ENCODE measurements at regions not wholly inside any gene's neighbourhood (a gene's known extent, or its start where the extent isn't known, plus 50 kb on each side); places are given as distances from the start of the nearest gene placed in this dataset.

DNA sequence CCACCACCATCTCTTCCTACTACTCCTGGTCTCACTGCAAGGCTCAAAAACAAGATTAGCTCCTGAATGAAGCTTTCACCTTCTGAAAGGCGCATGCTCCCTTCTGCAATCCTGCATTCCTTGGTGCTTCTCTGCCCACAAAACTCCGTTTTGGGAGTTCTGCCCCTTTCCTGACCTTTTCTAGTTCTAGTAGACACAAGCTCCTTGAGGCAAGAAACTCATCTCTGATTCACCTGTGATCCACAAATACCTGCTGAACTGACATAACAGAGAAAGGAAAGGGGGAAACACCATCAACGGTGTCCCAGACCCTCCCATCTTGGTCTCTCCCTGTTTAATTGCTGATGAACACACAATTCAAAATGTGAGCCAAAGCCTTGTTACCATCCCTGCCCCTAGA is 64.0 kb upstream of the EGR2 start:
- Histone ChIP-seq H3K27me3 (no peaks in the 10 kb centered on the region), H3K4me3 (no peak overlapping the region), H3K27ac (no peak overlapping the region), H3K4me1 (no peaks in the 10 kb centered on the region), H3K36me3 (no peaks in the 10 kb centered on the region), H3K9me3 (no peaks in the 10 kb centered on the region)
- TF ChIP-seq, protein P1, sequence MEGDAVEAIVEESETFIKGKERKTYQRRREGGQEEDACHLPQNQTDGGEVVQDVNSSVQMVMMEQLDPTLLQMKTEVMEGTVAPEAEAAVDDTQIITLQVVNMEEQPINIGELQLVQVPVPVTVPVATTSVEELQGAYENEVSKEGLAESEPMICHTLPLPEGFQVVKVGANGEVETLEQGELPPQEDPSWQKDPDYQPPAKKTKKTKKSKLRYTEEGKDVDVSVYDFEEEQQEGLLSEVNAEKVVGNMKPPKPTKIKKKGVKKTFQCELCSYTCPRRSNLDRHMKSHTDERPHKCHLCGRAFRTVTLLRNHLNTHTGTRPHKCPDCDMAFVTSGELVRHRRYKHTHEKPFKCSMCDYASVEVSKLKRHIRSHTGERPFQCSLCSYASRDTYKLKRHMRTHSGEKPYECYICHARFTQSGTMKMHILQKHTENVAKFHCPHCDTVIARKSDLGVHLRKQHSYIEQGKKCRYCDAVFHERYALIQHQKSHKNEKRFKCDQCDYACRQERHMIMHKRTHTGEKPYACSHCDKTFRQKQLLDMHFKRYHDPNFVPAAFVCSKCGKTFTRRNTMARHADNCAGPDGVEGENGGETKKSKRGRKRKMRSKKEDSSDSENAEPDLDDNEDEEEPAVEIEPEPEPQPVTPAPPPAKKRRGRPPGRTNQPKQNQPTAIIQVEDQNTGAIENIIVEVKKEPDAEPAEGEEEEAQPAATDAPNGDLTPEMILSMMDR (IDR thresholded peaks at IDR 0.05) = no peak
- TF ChIP-seq POLR2A (IDR thresholded peaks at IDR 0.05) (no peak), POLR2AphosphoS5 (IDR thresholded peaks at IDR 0.05) (no peak)
- no peak for DNase-seq (ENCODE audit: low spot score in 2 of 2)
- intact Hi-C loops (cut with DNase I; ENCODE audit: low total_unique reads) = no loop called here

DNA sequence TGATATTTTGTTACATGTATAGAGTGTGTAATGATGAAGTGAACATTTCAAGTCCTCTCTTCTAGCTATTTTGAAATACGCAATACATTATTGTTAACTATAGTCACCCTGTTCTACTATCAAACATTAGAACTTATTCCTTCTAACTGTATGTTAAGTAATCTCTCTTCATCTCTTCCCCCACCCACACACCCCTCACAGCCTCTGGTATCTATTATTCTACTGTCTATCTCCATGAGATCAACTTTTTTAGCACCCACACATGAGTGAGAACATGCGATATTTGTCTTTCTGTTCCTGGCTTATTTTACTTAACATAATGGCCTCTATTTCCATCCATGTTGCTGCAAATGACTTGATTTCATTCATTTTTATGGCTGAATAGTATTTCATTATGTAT is 57.7 kb upstream of the EGR2 start:
- Histone ChIP-seq H3K27ac (no peak overlapping the region), H3K36me3 (no peaks in the 10 kb centered on the region), H3K27me3 (no peaks in the 10 kb centered on the region), H3K4me1 (no peaks in the 10 kb centered on the region), H3K9me3 (no peaks in the 10 kb centered on the region), H3K4me3 (no peak overlapping the region)
- TF ChIP-seq POLR2A (IDR thresholded peaks at IDR 0.05) = no peak
- TF ChIP-seq, protein P1 (IDR thresholded peaks at IDR 0.05) = no peak
- TF ChIP-seq POLR2AphosphoS5 (IDR thresholded peaks at IDR 0.05) = no peak
- intact Hi-C loops (cut with DNase I; ENCODE audit: low total_unique reads) = no loop called here
- no peak for DNase-seq (ENCODE audit: low spot score in 2 of 2)

DNA sequence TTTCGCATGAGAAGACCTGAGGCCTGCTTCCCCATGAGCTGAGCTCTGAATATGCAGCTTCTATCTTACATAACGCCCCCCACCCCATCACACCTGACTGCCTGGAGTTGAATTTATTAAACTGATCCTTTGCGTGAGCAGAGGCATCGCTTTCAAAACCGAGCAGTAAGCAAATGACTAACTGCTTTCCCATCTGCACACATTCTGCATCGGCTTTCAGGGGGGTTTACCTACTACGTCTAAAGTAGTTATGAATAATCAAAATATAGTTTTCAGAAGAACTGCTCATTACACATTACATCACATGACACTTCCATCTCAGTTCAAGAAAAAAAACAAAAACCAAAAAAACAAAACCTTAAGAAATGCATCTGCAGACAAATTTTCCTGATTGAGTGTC is 54.7 kb upstream of the EGR2 start:
- H3K4me3 ChIP-seq = no peak overlapping the region
- intact Hi-C loops (cut with DNase I; ENCODE audit: low total_unique reads) = no loop called here
- H3K36me3 ChIP-seq = no peaks in the 10 kb centered on the region
- DNase-seq (ENCODE audit: low spot score in 2 of 2) = no peak
- no peak overlapping the region for H3K27ac ChIP-seq
- no peaks in the 10 kb centered on the region for H3K4me1 ChIP-seq
- H3K9me3 ChIP-seq = no peaks in the 10 kb centered on the region
- no peaks in the 10 kb centered on the region for H3K27me3 ChIP-seq
- TF ChIP-seq POLR2A (IDR thresholded peaks at IDR 0.05) (no peak), POLR2AphosphoS5 (IDR thresholded peaks at IDR 0.05) (no peak)
- TF ChIP-seq, protein P1 (IDR thresholded peaks at IDR 0.05) = no peak

DNA sequence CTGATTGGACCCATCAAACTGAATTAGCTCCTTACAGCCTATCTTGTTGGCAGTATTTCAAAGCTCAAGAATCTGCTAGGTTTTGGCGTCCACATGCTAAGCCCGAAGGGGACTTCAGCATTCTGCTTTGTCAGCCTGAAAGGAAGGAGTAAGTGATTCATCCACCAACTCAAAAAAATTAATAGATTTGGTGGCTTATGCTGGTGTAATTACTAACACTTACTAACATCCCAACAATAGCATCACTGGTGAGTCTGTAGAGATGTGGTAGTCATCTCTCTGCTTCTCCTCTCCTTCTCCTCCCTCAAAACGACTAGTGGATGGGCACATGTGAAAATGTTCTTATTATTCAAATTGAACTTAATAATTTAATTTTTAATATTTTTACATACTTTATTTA is 53.8 kb upstream of the EGR2 start:
- DNase-seq (ENCODE audit: low spot score in 2 of 2) = no peak
- H3K27ac ChIP-seq = no peak overlapping the region
- no peaks in the 10 kb centered on the region for H3K36me3 ChIP-seq
- no peaks in the 10 kb centered on the region for H3K9me3 ChIP-seq
- intact Hi-C loops (cut with DNase I; ENCODE audit: low total_unique reads) = no loop called here
- no peaks in the 10 kb centered on the region for H3K27me3 ChIP-seq
- no peaks in the 10 kb centered on the region for H3K4me1 ChIP-seq
- TF ChIP-seq POLR2AphosphoS5 (IDR thresholded peaks at IDR 0.05) (no peak), POLR2A (IDR thresholded peaks at IDR 0.05) (no peak)
- TF ChIP-seq, protein P1 (IDR thresholded peaks at IDR 0.05) = no peak
- no peak overlapping the region for H3K4me3 ChIP-seq

DNA sequence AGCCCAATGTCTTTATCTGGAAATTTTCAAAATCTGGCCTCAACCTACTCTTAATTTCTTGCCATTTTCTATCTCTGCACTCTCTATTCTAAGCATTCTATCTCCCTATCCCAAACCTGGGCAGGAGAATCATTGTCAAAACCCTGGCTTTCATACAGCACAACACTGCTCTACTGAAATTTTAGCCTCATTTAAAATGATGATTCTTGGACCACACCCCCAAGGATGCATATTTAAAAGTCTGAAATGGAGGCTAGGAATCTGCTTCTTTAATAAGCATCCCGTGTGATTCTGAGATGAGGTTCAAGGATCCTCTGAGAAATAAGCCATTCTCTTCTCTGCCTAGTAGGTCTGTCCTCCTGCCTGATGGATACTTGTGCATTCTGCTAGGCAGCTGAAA is 50.8 kb upstream of the EGR2 start:
- H3K27ac ChIP-seq = no peak overlapping the region
- H3K4me1 ChIP-seq = no peaks in the 10 kb centered on the region
- intact Hi-C loops (cut with DNase I; ENCODE audit: low total_unique reads) = no loop called here
- DNase-seq (ENCODE audit: low spot score in 2 of 2) = no peak
- no peak overlapping the region for H3K4me3 ChIP-seq
- TF ChIP-seq POLR2AphosphoS5 (IDR thresholded peaks at IDR 0.05) = no peak
- TF ChIP-seq, protein P1 (IDR thresholded peaks at IDR 0.05) = no peak
- no peaks in the 10 kb centered on the region for H3K9me3 ChIP-seq
- H3K27me3 ChIP-seq = no peaks in the 10 kb centered on the region
- H3K36me3 ChIP-seq = no peaks in the 10 kb centered on the region
